Endodermal cell (in vitro differentiated cells): ENCODE measurements at regions not wholly inside any gene's neighbourhood (a gene's known extent, or its start where the extent isn't known, plus 50 kb on each side); places are given as distances from the start of the nearest gene placed in this dataset.
"Not testable (repeated sequence)": the region's sequence is repeated elsewhere in the genome, so short reads cannot be mapped to it uniquely, and the experiment has no call there.

Source experiments
- DNase-seq: peaks from one replicate; pipeline ENCODE4 v3.0.0-alpha.2; 2017
- H3K27ac ChIP-seq: 2 replicates; pipeline ENCODE4 v1.5.1; 2013; ENCODE audit warnings: mild to moderate bottlenecking, low read depth, low read length, moderate library complexity
- H3K27me3 ChIP-seq: 2 replicates; pipeline ENCODE4 v1.6.1; 2013; ENCODE audit warnings: mild to moderate bottlenecking, low read length, moderate library complexity; ENCODE audit not compliant: insufficient read depth, control insufficient read depth, poor library complexity, severe bottlenecking
- H3K36me3 ChIP-seq: 2 replicates; pipeline ENCODE4 v1.7.0; 2013; ENCODE audit warnings: mild to moderate bottlenecking, low read length, moderate library complexity; ENCODE audit not compliant: control insufficient read depth, insufficient read depth
- H3K4me1 ChIP-seq: one replicate; pipeline ENCODE4 v1.7.0; 2013; ENCODE audit warnings: low read length; ENCODE audit not compliant: control insufficient read depth, insufficient read depth
- H3K4me3 ChIP-seq: 2 replicates; pipeline ENCODE4 v1.5.1; 2013; ENCODE audit warnings: mild to moderate bottlenecking, low read length, moderate library complexity
- H3K9ac ChIP-seq: 2 replicates; pipeline ENCODE4 v1.6.1; 2013; ENCODE audit warnings: mild to moderate bottlenecking, low read length, moderate library complexity; ENCODE audit not compliant: poor library complexity, severe bottlenecking; ENCODE audit errors: extremely low read depth
- H3K9me3 ChIP-seq: 2 replicates; pipeline ENCODE4 v1.6.1; 2013; ENCODE audit warnings: mild to moderate bottlenecking, low read length, moderate library complexity; ENCODE audit not compliant: control insufficient read depth
- H3K27ac Mint-ChIP-seq: 2 replicates; pipeline ENCODE4 v1.8.0; 2020; ENCODE audit warnings: mixed read lengths
- H3K27me3 Mint-ChIP-seq: 2 replicates; pipeline ENCODE4 v1.8.0; 2021; ENCODE audit warnings: mild to moderate bottlenecking, mixed read lengths; ENCODE audit not compliant: insufficient read depth
- H3K36me3 Mint-ChIP-seq: 2 replicates; pipeline ENCODE4 v1.8.0; 2020; ENCODE audit warnings: low read depth, mixed read lengths
- H3K4me1 Mint-ChIP-seq: 2 replicates; pipeline ENCODE4 v1.8.0; 2020; ENCODE audit warnings: mixed read lengths
- H3K4me3 Mint-ChIP-seq: 2 replicates; pipeline ENCODE4 v1.8.0; 2020; ENCODE audit warnings: mild to moderate bottlenecking, moderate library complexity, mixed read lengths
- H3K9me3 Mint-ChIP-seq: 2 replicates; pipeline ENCODE4 v1.8.0; 2020; ENCODE audit warnings: mild to moderate bottlenecking, mixed read lengths
- WGBS, 2 experiments: methylation state at CpG; one replicate each; pipeline versions ENCODE4 v1.1.5 to v1.1.7; 2013; ENCODE audit warnings: missing lambda C conversion rate in 2 of 2, mixed read lengths in 1 of 2; ENCODE audit not compliant: insufficient coverage in 1 of 2, insufficient read length in 1 of 2; 5-methylcytosine and 5-hydroxymethylcytosine counted together
- TF ChIP-seq, protein P1 (sequence below): fragments of 200-600 bp; sonication (generic); conservative IDR thresholded peaks from 2 replicates; pipeline ENCODE4 v1.5.0; 2021; ENCODE audit warnings: antibody characterized with exemption, mild to moderate bottlenecking

DNA sequence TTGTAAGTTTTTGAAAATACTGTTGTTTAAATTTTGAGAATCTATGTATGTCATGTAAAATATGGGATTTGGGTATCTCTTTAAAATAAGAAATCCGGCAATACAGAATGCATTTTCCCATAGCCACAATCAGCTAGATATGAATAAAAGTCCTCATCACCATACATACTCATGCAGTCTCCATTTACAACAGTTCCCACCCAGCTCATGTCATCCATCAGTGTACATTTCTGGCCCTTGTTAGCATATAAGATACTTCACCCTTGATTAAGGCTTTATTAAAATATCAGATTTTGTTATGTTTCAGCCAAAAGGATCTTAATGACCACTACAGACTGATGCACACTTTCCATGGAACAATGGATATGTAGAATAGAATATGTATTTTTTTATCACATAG lies 218.0 kb downstream of the DPY19L2 start:
- no peak overlapping the region for H3K9ac ChIP-seq
- H3K27me3 Mint-ChIP-seq, result no peaks in the 10 kb centered on the region

DNA sequence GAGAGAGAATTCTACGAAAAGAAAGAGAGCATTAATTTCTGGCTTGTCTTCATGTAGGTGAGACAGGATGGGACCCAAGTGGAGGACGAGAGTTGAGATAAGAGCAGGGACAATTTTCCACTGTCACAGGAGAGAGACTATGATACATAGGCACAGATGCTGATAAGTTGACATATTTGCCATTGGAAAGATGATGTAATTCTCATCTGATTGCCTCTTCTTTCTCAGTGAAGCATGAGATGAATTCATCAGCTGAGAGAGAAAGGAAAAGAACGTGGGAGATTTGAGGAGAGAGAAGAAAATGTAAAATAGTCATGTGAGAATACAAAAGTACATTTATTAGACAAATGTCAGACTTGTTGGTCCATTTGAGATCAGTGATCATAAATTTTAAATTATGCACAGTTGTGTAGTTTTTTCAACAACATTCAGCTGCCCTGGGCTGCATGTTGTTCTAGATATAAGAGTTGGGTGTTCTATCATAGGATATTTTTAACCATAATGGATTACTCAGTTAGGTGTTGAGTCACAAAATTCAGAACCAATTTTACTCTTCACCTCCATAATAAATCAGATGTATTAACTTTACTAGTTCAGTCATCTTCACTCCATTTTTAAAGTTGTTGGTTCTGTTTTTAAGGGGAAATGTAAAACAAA lies 222.9 kb downstream of the DPY19L2 start:
- Mint-ChIP-seq H3K36me3 (no peaks in the 10 kb centered on the region), H3K4me1 (no peaks in the 10 kb centered on the region), H3K9me3 (no peaks in the 10 kb centered on the region), H3K27ac (no peak overlapping the region), H3K4me3 (no peak overlapping the region), H3K27me3 (no peaks in the 10 kb centered on the region)
- 89 to 91% methylated on average over 2 to 3 of the region's 3 CpGs for WGBS, 2 experiments
- no peaks in the 10 kb centered on the region for H3K4me1 ChIP-seq
- no peaks in the 10 kb centered on the region for H3K9me3 ChIP-seq
- H3K36me3 ChIP-seq, result no peaks in the 10 kb centered on the region
- no peaks in the 10 kb centered on the region for H3K27me3 ChIP-seq
- H3K4me3 ChIP-seq, result no peak overlapping the region
- TF ChIP-seq, protein P1, sequence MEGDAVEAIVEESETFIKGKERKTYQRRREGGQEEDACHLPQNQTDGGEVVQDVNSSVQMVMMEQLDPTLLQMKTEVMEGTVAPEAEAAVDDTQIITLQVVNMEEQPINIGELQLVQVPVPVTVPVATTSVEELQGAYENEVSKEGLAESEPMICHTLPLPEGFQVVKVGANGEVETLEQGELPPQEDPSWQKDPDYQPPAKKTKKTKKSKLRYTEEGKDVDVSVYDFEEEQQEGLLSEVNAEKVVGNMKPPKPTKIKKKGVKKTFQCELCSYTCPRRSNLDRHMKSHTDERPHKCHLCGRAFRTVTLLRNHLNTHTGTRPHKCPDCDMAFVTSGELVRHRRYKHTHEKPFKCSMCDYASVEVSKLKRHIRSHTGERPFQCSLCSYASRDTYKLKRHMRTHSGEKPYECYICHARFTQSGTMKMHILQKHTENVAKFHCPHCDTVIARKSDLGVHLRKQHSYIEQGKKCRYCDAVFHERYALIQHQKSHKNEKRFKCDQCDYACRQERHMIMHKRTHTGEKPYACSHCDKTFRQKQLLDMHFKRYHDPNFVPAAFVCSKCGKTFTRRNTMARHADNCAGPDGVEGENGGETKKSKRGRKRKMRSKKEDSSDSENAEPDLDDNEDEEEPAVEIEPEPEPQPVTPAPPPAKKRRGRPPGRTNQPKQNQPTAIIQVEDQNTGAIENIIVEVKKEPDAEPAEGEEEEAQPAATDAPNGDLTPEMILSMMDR, result no peak
- no peak overlapping the region for H3K9ac ChIP-seq
- H3K27ac ChIP-seq, result no peak overlapping the region
- no peak for DNase-seq

More for the DNA sequence above, 218.0 kb downstream of the DPY19L2 start:
- WGBS, 2 experiments, result 100% methylated on average over 1 of the region's 1 CpG; no CpG with 5 or more reads in 1 of the 2 experiments
- no peaks in the 10 kb centered on the region for H3K36me3 ChIP-seq
- Mint-ChIP-seq H3K36me3 (no peaks in the 10 kb centered on the region), H3K27ac (no peak overlapping the region), H3K4me3 (no peak overlapping the region), H3K9me3 (no peaks in the 10 kb centered on the region), H3K4me1 (no peaks in the 10 kb centered on the region)
- no peak for DNase-seq
- H3K4me3 ChIP-seq, result no peak overlapping the region
- H3K27ac ChIP-seq, result no peak overlapping the region
- no peaks in the 10 kb centered on the region for H3K9me3 ChIP-seq
- H3K27me3 ChIP-seq, result no peaks in the 10 kb centered on the region
- TF ChIP-seq, protein P1, result no peak
- no peaks in the 10 kb centered on the region for H3K4me1 ChIP-seq

DNA sequence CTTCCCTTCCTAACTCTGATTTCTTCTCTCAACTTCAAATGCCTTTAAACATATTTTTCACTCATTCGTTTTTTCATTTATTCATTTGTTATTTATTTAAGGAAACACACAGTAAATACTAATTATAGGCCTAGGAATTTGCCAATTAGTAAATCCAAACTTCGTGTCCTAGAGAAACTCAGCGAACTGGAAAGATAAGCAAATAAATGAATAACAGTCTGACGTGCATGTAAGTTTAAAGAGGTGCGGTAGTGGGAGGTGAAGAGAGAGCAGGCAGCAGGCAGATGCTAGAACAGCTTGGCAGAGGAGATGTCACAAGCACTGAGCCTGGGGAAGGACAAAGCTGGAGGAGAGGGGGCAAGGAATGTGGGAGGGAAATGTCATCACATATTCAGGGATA lies 228.2 kb downstream of the DPY19L2 start:
- Histone ChIP-seq H3K4me3 (no peak overlapping the region), H3K27me3 (no peaks in the 10 kb centered on the region), H3K27ac (no peak overlapping the region), H3K36me3 (no peaks in the 10 kb centered on the region), H3K9ac (no peak overlapping the region), H3K9me3 (no peaks in the 10 kb centered on the region), H3K4me1 (no peaks in the 10 kb centered on the region)
- Mint-ChIP-seq H3K9me3 (peaks cover 12% of the 10 kb centered on the region), H3K27me3 (no peaks in the 10 kb centered on the region), H3K36me3 (no peaks in the 10 kb centered on the region), H3K4me3 (no peak overlapping the region), H3K4me1 (no peaks in the 10 kb centered on the region), H3K27ac (no peak overlapping the region)
- 74 to 77% methylated on average over 3 to 5 of the region's 5 CpGs for WGBS, 2 experiments
- DNase-seq, result no peak
- TF ChIP-seq, protein P1, result no peak

DNA sequence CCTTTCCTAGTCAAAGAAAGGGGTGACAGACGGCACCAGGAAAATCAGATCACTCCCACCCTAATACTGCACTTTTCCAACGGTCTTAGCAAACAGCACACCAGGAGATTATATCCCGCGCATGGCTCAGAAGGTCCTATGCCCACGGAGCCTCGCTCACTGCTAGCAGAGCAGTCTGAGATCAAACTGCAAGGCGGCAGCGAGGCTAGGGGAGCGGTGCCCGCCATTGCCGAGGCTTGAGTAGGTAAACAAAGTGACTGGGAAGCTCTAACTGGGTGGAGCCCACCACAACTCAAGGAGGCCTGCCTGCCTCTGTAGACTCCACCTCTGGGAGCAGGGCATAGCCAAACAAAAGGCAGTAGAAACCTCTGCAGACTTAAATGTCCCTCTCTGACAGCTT lies 233.9 kb downstream of the DPY19L2 start:
- DNase-seq, H3K27me3 Mint-ChIP-seq, H3K36me3 ChIP-seq, H3K4me3 Mint-ChIP-seq, H3K4me3 ChIP-seq, H3K9me3 ChIP-seq, H3K4me1 ChIP-seq, H3K36me3 Mint-ChIP-seq, H3K9ac ChIP-seq, H3K27me3 ChIP-seq, H3K4me1 Mint-ChIP-seq, H3K27ac Mint-ChIP-seq, H3K27ac ChIP-seq: not testable (repeated sequence)
- H3K9me3 Mint-ChIP-seq, result peaks cover 30% of the 10 kb centered on the region
- WGBS, 2 experiments, result 87 to 93% methylated on average over 3 to 11 of the region's 11 CpGs

DNA sequence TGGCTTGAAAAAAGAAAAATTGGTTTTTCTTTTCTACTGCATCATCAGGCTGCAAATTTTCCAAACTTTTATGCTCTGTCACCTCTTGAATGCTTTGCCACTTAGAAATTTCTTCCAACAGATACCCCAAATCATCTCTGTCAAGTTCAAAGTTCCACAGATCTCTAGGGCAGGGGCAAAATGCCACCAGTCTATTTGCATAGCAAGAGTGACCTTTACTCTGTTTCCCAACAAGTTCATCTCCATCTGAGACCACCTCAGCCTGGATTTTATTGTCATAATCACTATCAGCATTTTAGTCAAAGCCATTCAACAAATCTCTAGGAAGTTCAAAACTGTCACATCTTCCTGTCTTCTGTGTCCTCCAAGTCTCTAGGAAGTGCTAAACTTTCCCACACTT lies 240.3 kb downstream of the DPY19L2 start:
- not testable (repeated sequence) for H3K27ac Mint-ChIP-seq, H3K9me3 ChIP-seq, H3K4me1 ChIP-seq, H3K9ac ChIP-seq, H3K27me3 Mint-ChIP-seq, H3K27me3 ChIP-seq, H3K4me3 ChIP-seq, H3K9me3 Mint-ChIP-seq, H3K4me1 Mint-ChIP-seq, H3K4me3 Mint-ChIP-seq, H3K27ac ChIP-seq, H3K36me3 Mint-ChIP-seq, DNase-seq, H3K36me3 ChIP-seq
